GM21825 (cell line): ENCODE measurements at regions not wholly inside any gene's neighbourhood (a gene's known extent, or its start where the extent isn't known, plus 50 kb on each side); places are given as distances from the start of the nearest gene placed in this dataset.

ENCODE experiments used
- ATAC-seq: cut with Tn5 transposase; IDR thresholded peaks from one replicate; pipeline ENCODE4 v1.9.1; 2021; ENCODE audit warnings: mild to moderate bottlenecking, moderate library complexity; ENCODE audit not compliant: unreplicated experiment

DNA sequence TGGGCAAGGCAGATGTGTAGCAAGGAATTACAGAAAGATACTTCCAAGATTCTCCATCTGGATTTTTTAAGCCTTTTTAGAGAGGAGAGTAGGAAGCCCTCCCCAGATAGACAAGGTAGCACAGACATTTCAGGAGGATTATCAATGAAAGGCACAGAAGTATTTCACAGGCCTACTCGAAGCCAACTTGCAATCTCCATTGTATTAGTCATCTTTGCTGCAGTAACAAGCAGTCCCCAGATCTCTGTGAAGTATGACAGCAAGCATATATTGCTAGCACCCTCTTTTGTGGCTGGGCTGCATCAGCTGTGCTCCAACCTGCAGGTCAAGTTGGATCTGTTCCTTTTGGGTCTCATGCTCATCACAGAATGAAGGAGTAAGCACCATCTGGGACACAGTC lies 101.6 kb downstream of the MAF start:
- ATAC-seq: no peak

DNA sequence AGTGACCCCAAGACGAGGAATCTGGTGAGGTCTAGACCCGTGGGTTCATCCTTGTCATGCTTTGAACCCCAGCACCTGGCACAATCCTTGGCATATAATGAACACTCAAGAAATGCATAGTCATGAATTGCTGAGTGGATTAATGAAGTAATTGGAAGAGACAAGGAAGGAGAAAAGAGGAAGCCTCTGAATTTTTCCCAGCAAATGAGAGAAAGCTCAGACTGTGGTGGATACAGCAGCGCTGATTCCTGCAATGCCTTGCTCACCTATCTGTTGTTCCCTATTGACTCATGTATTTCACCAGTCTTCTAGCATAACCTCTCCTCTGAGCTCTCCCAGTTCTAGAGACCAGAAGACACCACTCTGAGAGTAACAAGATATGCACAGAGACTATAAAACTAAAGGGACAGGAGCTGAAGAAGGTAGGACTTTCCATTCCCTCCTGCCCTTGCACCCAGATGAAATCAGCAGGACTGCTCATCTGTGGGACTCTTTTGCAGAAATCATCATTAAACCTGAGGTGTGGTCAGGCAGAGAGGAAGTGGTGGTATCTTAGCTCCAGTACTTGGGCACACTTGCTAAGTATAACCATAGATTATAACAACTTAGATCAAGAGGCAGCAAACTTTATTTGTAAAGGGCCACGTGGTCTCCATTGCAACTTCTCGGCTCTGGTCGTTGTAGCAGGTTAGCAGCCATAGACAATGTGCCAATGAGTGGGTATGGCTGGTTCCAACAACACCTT lies 102.8 kb downstream of the MAF start:
- ATAC-seq: no peak

DNA sequence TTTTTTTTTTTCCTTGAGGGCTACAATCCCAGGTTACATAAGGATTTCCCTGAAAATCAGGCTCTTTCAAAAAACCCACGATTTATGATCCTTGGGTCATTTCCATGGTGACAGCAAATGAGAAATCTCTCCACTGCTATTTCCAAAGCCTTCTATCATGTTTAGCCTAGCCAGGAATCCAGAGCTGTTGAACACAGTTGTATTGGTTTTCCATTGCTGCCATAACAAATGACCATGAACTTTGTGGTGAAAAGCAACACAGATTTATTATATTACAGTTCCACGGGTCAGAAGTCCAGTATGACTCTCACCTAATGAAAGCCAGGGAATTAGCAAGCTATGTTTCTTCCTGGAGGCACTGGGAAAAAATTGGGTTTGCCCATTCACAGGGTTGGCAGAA lies 106.6 kb downstream of the MAF start:
- no peak for ATAC-seq

DNA sequence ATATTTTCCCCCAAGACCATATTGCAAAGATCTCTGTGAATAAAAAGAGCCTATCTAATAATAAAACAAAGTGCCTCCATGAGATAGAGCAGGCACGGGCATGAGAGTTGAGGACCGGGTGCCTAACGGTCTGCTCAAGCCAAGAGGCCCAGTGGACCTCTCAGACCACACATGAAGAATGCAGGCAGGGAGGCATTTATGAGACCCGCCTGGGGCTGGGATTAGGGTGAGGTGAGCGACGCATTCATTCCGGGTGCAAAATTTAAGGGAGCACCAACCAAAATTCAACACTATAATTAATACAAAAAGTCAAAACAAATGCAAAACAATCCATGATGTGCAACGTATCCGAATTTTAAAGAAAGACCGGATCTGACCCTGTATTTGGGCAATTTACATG lies 108.5 kb downstream of the MAF start:
- ATAC-seq: no peak

DNA sequence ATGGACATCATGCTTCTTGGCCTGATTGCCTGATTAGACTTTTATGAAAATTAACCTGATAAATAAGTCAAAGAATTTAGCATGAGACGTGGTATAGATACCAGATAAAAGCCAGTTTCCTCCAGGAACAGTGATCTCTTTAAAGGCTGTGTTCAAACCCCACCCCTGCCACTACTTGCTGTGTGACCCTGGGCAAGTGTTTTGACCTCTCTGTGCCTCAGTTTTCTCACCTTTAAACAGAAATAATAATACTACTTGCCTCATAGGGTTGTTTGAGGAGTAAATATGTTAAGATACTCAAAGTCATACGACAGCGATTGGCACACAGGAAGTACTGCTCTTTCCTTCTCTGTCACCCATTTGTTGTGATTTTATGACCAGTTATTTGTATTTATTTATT lies 115.5 kb downstream of the MAF start:
- no peak for ATAC-seq

DNA sequence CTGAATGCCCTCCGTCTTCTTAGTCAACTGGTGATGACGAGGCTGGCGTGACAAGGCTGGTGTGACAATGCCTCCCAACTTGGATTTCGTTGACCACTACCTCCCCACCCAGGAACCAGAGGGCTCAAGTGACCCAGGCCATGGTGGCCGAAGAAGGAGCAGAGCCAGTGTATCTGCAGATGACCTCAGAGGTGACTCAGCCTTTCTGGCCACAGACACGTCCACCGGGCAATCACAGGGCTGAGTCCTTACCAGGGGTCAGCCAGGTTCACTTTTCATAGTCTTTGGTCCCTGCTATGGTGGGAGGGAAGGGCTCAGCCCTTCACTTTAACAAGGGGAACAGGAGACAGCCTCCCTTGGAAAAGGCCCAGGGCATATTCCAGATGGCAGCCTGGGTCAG lies 116.3 kb downstream of the MAF start:
- ATAC-seq: no peak

DNA sequence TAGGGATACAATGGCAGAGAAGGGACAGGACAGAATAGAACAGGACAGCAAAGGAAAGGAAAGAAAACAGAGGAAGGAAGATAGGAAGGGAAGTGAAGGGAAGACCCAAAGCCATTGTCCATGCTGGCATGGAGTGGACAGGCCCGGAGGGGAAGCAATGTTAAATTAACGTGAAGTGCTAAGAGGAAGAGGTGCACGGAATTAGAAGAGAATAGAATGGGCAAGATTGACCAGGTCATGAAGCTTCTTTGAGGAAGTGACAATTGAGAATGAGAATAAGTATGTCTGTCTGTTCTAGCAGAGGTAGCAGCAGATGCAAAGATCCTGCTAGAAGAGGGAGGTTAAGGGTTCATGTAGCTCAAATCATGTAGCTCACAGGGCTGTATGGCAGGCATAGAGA lies 117.2 kb downstream of the MAF start:
- no peak for ATAC-seq

DNA sequence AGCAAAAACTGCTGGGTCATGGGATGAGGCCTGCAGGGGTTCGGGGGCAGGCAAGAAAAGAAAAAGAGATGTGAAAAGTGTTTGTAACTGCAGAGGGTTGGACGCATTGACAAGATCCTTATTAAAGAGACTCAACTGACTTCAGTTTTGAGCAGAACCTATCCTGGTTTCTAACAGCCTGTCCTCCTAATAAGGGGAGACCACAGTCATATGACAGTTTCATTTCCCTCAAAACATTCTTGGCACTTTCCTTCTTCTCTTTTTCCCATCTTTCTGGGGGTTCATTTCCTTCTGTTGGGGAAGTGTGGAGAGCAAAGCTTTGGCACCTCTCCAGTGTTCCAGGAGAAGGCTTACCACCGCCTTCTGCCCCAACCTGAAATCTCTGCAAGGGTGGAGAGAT lies 118.5 kb downstream of the MAF start:
- no peak for ATAC-seq

DNA sequence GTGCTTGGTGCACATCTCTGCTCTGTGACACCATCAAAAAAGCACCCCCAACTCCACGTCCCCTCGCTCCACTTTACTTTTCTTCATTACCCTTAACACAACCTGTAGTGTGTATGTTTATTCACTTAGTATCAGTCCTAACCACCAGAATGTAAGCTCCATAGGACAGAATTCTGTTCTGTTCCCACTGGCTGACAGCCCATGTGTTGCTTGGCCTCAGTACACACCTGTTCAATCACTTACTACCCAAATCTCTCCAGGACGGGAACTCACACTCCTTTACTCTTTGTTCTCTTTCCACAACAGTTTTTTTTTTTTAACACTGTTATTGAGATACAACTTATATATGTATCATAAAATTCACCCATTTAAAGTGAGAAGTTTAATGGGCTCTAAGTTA lies 119.6 kb downstream of the MAF start:
- ATAC-seq: no peak

DNA sequence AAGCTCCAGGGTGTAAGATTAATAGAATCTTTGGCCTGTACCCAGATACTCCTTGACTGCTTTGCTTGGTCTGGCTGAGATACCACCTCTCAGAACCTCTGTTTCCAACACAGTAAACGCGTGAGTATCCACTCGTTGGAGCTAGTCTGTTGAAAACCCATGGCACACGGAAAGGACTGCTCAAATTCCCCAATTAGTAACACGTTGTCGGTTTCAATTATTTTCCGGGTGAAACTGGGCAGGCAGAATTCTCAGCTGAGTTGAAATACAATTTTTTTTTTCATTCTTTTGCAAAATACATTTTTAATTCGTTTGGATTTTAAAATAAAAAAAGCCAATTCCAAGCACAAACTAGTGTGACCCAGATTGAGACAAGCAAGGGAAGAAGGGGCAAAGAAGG lies 120.5 kb downstream of the MAF start:
- ATAC-seq: no peak

DNA sequence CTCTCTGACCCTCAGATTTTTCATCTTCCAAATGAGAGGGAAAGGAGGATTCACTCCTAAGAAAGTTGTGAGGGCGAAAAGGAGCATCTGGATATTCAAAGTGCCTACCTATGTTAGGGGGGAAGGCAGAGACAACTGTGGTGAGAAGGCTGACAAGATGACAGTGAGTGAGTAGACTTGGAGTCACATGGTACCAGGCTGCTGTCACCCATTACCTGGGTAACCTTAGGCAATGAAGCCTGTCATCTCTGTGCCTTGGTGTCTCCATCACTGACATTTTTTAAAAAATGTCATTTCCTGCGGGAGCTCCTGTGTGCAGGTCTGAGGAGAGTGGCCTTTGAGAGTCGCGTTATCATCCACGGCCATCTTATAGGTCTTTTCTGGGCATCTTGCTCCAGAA lies 124.0 kb downstream of the MAF start:
- ATAC-seq: no peak

DNA sequence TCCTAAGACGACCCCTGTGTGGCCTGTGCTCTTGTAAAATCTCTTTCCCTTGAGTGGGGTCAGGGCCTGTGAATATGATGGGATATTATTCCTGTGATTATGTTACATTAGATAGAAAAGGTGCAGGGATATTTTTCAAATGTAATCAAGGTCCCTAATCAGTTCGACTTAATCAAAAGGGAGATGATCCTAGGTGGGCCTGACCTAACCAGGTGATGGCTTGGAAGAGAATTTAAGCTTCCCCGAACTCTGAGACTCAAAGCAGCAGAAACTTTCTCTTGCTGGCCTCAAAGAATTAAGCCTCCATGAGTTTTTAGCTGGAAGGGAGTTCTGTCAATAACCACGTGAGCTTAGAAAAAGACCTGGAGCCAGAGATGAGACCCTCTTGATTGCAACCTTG lies 124.7 kb downstream of the MAF start:
- ATAC-seq: no peak

DNA sequence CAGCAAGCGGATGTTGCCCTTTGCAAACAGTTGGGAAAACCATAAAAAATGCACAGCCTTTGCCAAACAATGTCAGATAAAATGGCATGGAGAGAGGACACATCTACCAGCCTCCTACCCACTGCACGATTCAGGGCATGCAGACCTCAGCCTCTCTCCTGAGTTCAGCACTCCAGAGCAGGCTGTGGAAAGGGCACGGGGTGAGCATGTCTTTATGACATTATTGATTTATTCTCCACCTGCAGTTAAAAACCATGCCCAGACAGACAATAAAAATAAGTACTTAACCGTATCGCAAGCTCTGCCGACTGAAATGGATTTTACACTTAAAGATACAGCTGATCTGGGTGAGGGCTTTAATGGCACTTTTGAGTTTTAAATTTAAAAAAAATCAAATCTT lies 127.1 kb downstream of the MAF start:
- no peak for ATAC-seq

DNA sequence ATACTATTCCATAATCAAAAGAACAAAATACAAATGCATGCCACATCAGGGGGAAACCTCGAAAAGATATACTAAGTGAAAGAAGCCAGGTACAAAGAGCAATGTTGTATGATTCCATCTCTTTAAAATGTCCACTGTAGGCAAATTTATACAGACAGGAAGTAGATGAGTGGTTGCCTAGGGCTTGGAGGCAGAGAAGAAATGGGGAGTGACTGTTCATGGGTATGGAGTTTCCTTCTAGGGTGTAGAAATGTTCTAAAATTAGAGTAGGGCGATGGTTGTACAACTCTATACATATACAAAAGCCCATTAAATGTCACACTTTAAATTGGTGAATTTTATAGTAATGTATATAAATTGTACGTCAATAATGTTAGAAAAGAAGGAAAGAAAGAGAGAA lies 128.1 kb downstream of the MAF start:
- no peak for ATAC-seq

DNA sequence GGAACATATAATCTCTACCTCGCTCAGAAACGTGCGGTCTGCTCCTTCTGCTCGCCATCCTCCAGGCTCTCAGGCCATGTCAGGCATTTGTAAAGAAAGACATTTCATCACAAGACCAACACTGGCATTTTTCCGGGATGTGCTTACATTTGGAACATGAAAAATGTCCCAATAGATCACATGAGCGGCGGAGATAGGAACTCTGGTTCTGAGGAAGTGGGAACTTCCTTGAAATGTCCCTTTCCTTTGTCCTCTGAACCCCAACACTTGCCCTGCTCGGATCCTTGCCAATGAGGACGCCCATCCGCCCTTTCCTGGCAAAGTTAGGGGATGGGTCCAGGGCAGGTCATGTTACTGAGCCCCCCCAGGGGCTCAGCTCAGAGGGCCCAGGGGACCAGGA lies 130.5 kb downstream of the MAF start:
- no peak for ATAC-seq

DNA sequence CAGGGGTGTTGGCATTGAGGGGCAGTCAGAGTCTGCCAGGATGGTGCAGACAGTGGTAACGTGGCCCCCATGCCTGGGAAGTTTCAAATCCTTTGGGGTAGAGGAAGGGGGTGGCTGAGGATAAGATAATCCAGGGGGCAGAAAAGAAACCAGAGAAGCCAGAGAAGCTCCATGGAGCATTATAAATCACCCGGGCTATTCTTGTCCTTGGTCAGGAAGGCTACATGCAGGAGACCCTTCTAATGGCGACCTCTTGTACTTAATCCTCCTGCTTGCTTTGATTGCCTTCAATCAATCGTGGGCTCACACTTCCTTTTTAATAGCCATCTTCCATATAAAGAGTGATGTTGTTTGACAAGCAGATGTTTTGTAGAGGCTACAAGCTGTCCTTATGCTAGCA lies 131.9 kb downstream of the MAF start:
- ATAC-seq: no peak

DNA sequence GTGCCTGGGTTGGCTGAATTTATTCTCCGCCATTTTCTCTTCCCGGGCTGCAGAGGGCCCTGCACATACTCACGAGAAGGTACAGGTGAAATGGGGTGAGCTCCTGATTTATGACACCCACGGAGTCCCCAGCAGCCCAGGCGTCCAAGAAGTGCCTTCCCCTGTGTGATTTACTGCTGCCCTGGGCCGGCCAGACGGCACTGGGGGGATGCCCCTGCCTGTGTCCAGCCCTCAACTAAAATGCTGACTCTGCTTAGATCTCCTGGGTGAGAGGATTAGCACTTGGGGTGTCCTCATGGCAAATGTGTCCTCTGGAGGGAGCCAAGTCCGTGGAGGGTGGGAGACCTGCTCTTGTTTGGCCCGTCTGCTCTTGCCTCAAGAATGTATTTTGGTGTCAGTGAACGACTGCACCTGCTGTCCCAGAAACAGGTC lies 132.4 kb downstream of the MAF start:
- ATAC-seq: no peak

DNA sequence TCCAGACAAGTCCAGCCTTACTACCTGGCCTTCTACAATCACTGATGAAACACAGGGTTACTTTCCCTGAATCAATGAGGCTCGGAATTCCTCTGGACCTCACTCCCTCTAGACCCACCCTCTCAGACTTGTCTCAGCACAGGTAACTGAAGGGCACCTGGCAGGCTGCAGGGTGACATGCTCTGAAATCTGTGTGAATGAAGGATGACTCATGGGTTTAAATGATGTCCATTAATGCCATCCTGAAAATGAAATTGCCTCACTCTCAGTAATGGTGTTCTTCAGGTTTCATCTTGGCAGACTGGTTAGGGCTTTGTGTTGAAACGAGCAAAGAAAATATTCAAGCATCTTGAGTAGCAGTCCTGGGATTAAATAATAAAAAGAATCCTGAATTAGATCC lies 134.4 kb downstream of the MAF start:
- ATAC-seq: no peak

DNA sequence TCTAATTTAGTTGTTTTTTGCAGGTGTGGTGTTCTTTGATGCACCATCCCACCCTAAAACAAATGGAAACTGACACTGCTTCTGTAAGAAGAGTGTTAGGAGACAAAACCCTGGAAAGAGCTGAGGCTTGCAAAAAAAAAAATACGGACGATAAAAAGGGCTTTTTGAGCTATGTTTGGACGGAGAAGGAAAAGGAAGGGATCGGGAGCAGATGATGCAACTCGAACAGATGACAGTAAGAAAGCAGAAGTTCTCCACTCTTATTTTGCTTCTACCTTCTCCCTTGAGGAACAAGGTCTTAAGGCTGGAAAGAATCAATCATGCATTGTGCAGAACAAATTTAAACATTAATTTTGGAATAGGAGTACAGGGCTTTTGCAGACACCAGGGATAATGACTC lies 136.7 kb downstream of the MAF start:
- ATAC-seq: no peak

DNA sequence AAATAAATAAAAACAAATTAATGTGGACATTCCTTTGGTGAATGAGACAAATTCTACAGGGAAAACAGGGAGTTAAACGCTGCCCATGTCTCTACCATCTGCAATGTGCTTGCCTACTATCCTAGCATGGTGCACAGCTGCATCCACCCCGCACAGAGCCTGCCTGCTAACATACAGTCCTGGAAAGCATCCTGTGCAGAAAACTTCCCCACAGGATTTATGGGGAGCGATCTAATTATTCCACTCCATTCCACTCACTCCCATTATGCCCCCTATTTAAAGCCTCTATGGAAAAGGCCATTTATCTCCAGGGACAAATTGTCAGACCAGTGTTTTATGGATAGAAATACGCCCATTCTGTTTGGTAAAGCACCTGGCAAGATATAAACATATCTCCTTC lies 144.5 kb downstream of the MAF start:
- no peak for ATAC-seq

DNA sequence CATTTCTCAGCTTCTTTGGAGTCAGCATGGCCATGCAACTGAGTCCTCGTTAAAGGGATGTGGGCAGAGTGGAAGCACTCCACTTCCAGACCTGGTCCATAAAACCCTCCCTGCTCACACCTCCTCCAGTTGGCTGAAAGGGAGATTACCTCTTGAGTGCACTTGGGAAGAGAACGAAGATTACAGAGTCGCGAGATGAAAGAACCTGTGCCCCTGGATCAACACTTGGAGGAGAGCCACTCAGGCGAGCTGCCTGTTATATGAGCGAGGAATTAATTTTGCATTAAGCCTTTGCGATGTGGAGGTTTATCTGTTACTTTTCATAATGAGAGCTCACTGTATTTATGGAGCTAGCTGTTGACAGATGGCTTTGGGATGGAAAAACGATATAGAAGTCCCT lies 147.9 kb downstream of the MAF start:
- no peak for ATAC-seq

DNA sequence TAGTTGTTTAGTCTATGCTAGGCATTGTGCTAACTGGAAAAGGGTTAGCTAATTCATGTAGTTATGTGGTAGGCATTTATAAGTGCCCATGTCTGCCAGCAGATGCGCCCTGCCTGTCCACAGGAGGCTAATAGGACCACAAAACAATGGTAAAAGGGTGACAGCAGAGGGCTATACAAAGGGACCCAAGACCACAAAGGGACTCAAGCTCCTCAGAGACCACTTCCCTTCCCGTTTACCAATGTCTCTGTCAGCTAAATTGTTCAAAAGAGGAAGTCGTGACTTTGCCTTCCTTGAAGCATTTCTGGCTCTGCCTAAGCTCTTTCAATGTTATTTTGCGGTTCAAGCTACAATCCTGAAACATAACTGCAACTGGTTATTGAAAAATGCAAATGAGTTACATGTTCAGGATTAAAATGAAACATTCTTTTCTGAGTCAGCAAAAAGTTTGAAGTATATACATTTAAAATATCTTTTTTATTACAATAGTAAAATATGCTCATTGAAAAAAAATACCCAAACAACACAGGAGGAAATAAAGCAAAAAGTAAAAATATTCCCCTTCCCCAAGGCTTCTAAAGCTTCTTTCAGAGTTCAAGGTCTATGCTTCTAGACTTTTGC lies 149.2 kb downstream of the MAF start:
- ATAC-seq: no peak

DNA sequence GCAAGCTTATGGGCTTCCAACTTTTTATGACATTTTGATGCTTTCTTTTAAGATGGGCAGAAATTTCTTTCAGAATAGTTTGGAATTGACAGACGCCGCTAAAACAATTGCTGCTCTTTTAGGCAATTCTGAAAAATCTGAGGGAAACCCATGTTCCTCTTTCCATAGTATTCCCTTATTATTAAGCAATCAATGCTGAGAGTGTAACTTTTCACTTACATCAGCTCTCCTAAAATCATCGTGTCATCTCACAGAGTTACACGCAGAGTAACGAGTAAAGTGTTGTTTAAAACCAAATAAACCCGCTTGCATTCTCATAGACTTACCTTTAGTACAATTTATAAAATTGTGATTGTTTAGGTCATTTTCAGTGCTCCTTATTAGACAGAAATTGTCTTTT lies 150.6 kb downstream of the MAF start:
- no peak for ATAC-seq
